ENCODE measurements at regions not wholly inside any gene's neighbourhood (a gene's known extent, or its start where the extent isn't known, plus 50 kb on each side); places are given as distances from the start of the nearest gene placed in this dataset.

DNA sequence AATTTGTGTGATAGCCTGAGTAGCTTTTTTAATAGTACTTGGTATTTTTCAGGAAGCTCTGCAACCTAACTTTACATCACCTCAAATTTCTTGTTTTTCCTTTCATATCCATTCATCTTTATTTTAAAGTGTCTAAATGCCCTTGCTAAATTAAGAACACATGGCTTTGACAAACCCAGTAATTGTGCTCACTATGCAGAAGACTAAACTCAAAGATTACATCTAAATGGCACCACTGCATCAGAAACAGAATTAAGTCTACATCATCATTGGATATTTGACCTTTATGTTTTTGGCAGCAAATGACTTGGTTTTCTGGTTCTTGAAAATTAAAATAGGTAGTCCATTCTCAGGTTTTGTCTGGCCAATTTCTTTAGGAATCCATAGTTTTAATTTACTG lies 69.6 kb upstream of the HDGFL1 start:
- Histone ChIP-seq H3K4me1 (ENCODE audit: insufficient read depth) (no peaks in the 10 kb centered on the region), H3K79me2 (no peaks in the 10 kb centered on the region), H3K9me3 (ENCODE audit: low read depth) (no peaks in the 10 kb centered on the region), H2AFZ (no peak overlapping the region), H3K27me3 (no peaks in the 10 kb centered on the region), H3K4me3 (no peak overlapping the region), H3K4me2 (no peak overlapping the region), H4K20me1 (ENCODE audit: insufficient read depth, poor library complexity, severe bottlenecking) (no peaks in the 10 kb centered on the region), H3K27ac (no peak overlapping the region), H3K36me3 (replicated peaks; ENCODE audit: insufficient read depth, low read depth) (no peaks in the 10 kb centered on the region), H3K9me2 (replicated peaks; ENCODE audit: insufficient read depth) (no peaks in the 10 kb centered on the region)
- no peak for DNase-seq (ENCODE audit: low spot score)
- no peak for TF ChIP-seq EZH2phosphoT487 (IDR thresholded peaks at IDR 0.05; ENCODE audit: low read depth, severe bottlenecking, unreplicated experiment)
- TF ChIP-seq, protein P1, sequence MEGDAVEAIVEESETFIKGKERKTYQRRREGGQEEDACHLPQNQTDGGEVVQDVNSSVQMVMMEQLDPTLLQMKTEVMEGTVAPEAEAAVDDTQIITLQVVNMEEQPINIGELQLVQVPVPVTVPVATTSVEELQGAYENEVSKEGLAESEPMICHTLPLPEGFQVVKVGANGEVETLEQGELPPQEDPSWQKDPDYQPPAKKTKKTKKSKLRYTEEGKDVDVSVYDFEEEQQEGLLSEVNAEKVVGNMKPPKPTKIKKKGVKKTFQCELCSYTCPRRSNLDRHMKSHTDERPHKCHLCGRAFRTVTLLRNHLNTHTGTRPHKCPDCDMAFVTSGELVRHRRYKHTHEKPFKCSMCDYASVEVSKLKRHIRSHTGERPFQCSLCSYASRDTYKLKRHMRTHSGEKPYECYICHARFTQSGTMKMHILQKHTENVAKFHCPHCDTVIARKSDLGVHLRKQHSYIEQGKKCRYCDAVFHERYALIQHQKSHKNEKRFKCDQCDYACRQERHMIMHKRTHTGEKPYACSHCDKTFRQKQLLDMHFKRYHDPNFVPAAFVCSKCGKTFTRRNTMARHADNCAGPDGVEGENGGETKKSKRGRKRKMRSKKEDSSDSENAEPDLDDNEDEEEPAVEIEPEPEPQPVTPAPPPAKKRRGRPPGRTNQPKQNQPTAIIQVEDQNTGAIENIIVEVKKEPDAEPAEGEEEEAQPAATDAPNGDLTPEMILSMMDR (IDR thresholded peaks at IDR 0.05; ENCODE audit: poor library complexity) = no peak

DNA sequence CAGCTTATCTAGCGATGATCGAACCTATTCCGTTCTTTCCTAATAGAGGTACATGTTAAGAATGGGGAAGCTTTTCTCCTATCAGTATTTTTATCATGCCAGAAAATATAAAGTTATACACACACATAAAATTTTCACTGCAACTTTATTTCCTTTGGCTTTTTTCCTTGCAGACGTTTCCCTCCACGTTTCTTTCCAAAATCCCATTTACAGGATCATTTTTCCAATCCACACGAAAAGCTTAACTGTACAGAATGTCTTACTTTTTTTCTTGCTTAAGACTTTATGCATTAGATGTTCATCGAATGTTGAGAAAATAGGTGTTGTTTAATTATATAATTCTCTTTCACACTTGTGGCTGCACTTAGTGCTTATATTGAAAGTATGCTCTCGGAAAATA lies 62.9 kb upstream of the HDGFL1 start:
- H3K4me2 ChIP-seq = no peak overlapping the region
- no peaks in the 10 kb centered on the region for H3K36me3 ChIP-seq (replicated peaks; ENCODE audit: insufficient read depth, low read depth)
- no peak overlapping the region for H3K27ac ChIP-seq
- H3K9me2 ChIP-seq (replicated peaks; ENCODE audit: insufficient read depth) = no peaks in the 10 kb centered on the region
- no peaks in the 10 kb centered on the region for H3K9me3 ChIP-seq (ENCODE audit: low read depth)
- 83% methylated on average over 8 of the region's 8 CpGs for WGBS (ENCODE audit: low lambda C conversion rate, missing lambda C conversion rate)
- no peak for DNase-seq (ENCODE audit: low spot score)
- no peaks in the 10 kb centered on the region for H3K79me2 ChIP-seq
- TF ChIP-seq EZH2 (IDR thresholded peaks at IDR 0.05; ENCODE audit: borderline replicate concordance) (no peak), EZH2phosphoT487 (IDR thresholded peaks at IDR 0.05; ENCODE audit: low read depth, severe bottlenecking, unreplicated experiment) (no peak)
- TF ChIP-seq, protein P1 (IDR thresholded peaks at IDR 0.05; ENCODE audit: poor library complexity) = no peak
- no peak overlapping the region for H3K4me3 ChIP-seq
- H4K20me1 ChIP-seq (ENCODE audit: insufficient read depth, poor library complexity, severe bottlenecking) = no peaks in the 10 kb centered on the region
- H3K27me3 ChIP-seq = no peaks in the 10 kb centered on the region
- H2AFZ ChIP-seq = no peak overlapping the region
- no peaks in the 10 kb centered on the region for H3K4me1 ChIP-seq (ENCODE audit: insufficient read depth)

DNA sequence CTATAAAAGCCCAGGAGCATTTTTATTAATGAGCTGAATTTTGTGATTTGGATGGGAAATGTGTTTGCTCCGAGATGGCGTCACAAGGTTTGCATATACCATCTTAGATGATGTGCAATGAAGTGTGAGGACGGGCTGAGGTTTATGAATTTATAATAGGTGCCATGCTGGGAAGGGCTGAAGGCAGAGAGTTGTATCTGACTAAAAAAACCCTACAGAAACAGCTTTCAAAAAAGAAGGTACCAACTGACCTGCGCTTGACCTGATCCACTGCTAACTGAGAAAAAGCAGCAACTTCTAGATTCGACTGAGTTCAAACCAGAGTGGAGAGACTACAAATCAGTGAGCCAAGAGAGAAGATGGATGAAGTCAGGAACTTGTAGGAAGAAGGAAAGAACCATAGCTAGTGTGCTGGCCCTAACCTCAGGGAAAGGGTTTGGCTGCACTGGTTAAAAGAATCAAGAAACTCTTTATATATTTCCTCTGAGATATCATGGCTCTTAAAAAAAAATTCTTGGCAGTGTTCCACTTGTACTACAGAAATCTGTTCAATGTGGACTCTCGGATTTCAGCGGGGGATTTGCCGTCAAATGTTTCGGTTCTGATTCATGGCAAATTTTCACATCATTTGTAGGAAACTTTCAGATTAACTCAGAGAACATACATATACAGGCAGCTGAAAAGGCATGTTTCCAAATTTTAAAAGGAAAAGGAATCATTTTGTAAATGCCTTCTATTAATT lies 56.5 kb upstream of the HDGFL1 start:
- no peaks in the 10 kb centered on the region for H3K36me3 ChIP-seq (replicated peaks; ENCODE audit: insufficient read depth, low read depth)
- H3K27me3 ChIP-seq = no peaks in the 10 kb centered on the region
- peak; percentile 12 for DNase-seq (ENCODE audit: low spot score)
- no peak overlapping the region for H3K4me3 ChIP-seq
- no peaks in the 10 kb centered on the region for H3K4me1 ChIP-seq (ENCODE audit: insufficient read depth)
- H3K27ac ChIP-seq = no peak overlapping the region
- H3K9me3 ChIP-seq (ENCODE audit: low read depth) = no peaks in the 10 kb centered on the region
- 83% methylated on average over 9 of the region's 9 CpGs for WGBS (ENCODE audit: low lambda C conversion rate, missing lambda C conversion rate)
- no peaks in the 10 kb centered on the region for H3K9me2 ChIP-seq (replicated peaks; ENCODE audit: insufficient read depth)
- H2AFZ ChIP-seq = no peak overlapping the region
- TF ChIP-seq EZH2 (IDR thresholded peaks at IDR 0.05; ENCODE audit: borderline replicate concordance) (no peak), EZH2phosphoT487 (IDR thresholded peaks at IDR 0.05; ENCODE audit: low read depth, severe bottlenecking, unreplicated experiment) (no peak)
- TF ChIP-seq, protein P1 (IDR thresholded peaks at IDR 0.05; ENCODE audit: poor library complexity) = no peak
- H3K4me2 ChIP-seq = no peak overlapping the region
- H4K20me1 ChIP-seq (ENCODE audit: insufficient read depth, poor library complexity, severe bottlenecking) = no peaks in the 10 kb centered on the region
- no peaks in the 10 kb centered on the region for H3K79me2 ChIP-seq
